ENCODE measurements at regions not wholly inside any gene's neighbourhood (a gene's known extent, or its start where the extent isn't known, plus 50 kb on each side); places are given as distances from the start of the nearest gene placed in this dataset.

GRCh38 chr1:5574641-5575040 is 417.6 kb downstream of the NPHP4 start:
- 66% methylated on average over 4 of the region's 4 CpGs for WGBS
- Histone ChIP-seq H3K4me1 (ENCODE audit: control insufficient read depth in 2 of 2, insufficient read depth in 2 of 2, low read length in 2 of 2) (no peaks in the 10 kb centered on the region), H3K36me3 (ENCODE audit: control insufficient read depth in 2 of 2, insufficient read depth in 2 of 2, low read length in 1 of 2) (no peaks in the 10 kb centered on the region), H3K27me3 (ENCODE audit: control insufficient read depth in 2 of 2, insufficient read depth in 1 of 2, low read length in 1 of 2) (no peaks in the 10 kb centered on the region), H3K27ac (ENCODE audit: low read depth in 1 of 2, low read length in 1 of 2) (no peak overlapping the region), H3K4me3 (ENCODE audit: low read length in 2 of 2) (no peak overlapping the region), H3K9me3 (ENCODE audit: control insufficient read depth in 2 of 2, insufficient read depth in 1 of 2, low read length in 1 of 2) (peaks cover 0 to 1% of the 10 kb centered on the region in 2 donors)
- DNase-seq (ENCODE audit: low read depth in 6 of 9, low spot score in 9 of 9): no peak

GRCh38 chr1:5572794-5573193 is 419.4 kb downstream of the NPHP4 start:
- Histone ChIP-seq H3K4me1 (ENCODE audit: control insufficient read depth in 2 of 2, insufficient read depth in 2 of 2, low read length in 2 of 2) (no peaks in the 10 kb centered on the region), H3K36me3 (ENCODE audit: control insufficient read depth in 2 of 2, insufficient read depth in 2 of 2, low read length in 1 of 2) (no peaks in the 10 kb centered on the region), H3K27ac (ENCODE audit: low read depth in 1 of 2, low read length in 1 of 2) (no peak overlapping the region), H3K4me3 (ENCODE audit: low read length in 2 of 2) (no peak overlapping the region), H3K27me3 (ENCODE audit: control insufficient read depth in 2 of 2, insufficient read depth in 1 of 2, low read length in 1 of 2) (no peaks in the 10 kb centered on the region), H3K9me3 (ENCODE audit: control insufficient read depth in 2 of 2, insufficient read depth in 1 of 2, low read length in 1 of 2) (peaks cover 0 to 1% of the 10 kb centered on the region in 2 donors)
- no peak for DNase-seq (ENCODE audit: low read depth in 6 of 9, low spot score in 9 of 9)
- WGBS: 92% methylated on average over 2 of the region's 2 CpGs

- H3K4me3 ChIP-seq (ENCODE audit: low read length in 2 of 2): no peak overlapping the region
- H3K9me3 ChIP-seq (ENCODE audit: control insufficient read depth in 2 of 2, insufficient read depth in 1 of 2, low read length in 1 of 2): peaks cover 0 to 1% of the 10 kb centered on the region in 2 donors
- DNase-seq (ENCODE audit: low read depth in 6 of 9, low spot score in 9 of 9): no peak
- no peak overlapping the region for H3K27ac ChIP-seq (ENCODE audit: low read depth in 1 of 2, low read length in 1 of 2)
- 91% methylated on average over 11 of the region's 11 CpGs for WGBS
- H3K36me3 ChIP-seq (ENCODE audit: control insufficient read depth in 2 of 2, insufficient read depth in 2 of 2, low read length in 1 of 2): no peaks in the 10 kb centered on the region
- no peaks in the 10 kb centered on the region for H3K27me3 ChIP-seq (ENCODE audit: control insufficient read depth in 2 of 2, insufficient read depth in 1 of 2, low read length in 1 of 2)
- H3K4me1 ChIP-seq (ENCODE audit: control insufficient read depth in 2 of 2, insufficient read depth in 2 of 2, low read length in 2 of 2): no peaks in the 10 kb centered on the region
Measured at GRCh38 chr1:5571861-5572401, 420.3 kb downstream of the NPHP4 start.

GRCh38 chr1:5571438-5571837 is 420.8 kb downstream of the NPHP4 start:
- no peak for DNase-seq (ENCODE audit: low read depth in 6 of 9, low spot score in 9 of 9)
- WGBS: 90% methylated on average over 5 of the region's 5 CpGs

GRCh38 chr1:5570931-5571330 is 421.3 kb downstream of the NPHP4 start:
- Histone ChIP-seq H3K4me3 (ENCODE audit: low read length in 2 of 2) (no peak overlapping the region), H3K9me3 (ENCODE audit: control insufficient read depth in 2 of 2, insufficient read depth in 1 of 2, low read length in 1 of 2) (peaks cover 0 to 1% of the 10 kb centered on the region in 2 donors), H3K27me3 (ENCODE audit: control insufficient read depth in 2 of 2, insufficient read depth in 1 of 2, low read length in 1 of 2) (no peaks in the 10 kb centered on the region), H3K36me3 (ENCODE audit: control insufficient read depth in 2 of 2, insufficient read depth in 2 of 2, low read length in 1 of 2) (no peaks in the 10 kb centered on the region), H3K4me1 (ENCODE audit: control insufficient read depth in 2 of 2, insufficient read depth in 2 of 2, low read length in 2 of 2) (no peaks in the 10 kb centered on the region), H3K27ac (ENCODE audit: low read depth in 1 of 2, low read length in 1 of 2) (no peak overlapping the region)
- 38% methylated on average over 2 of the region's 2 CpGs for WGBS
- no peak for DNase-seq (ENCODE audit: low read depth in 6 of 9, low spot score in 9 of 9)

More at GRCh38 chr1:5571438-5571837, 420.8 kb downstream of the NPHP4 start:
- H3K4me1 ChIP-seq (ENCODE audit: control insufficient read depth in 2 of 2, insufficient read depth in 2 of 2, low read length in 2 of 2): no peaks in the 10 kb centered on the region
- no peaks in the 10 kb centered on the region for H3K27me3 ChIP-seq (ENCODE audit: control insufficient read depth in 2 of 2, insufficient read depth in 1 of 2, low read length in 1 of 2)
- no peak overlapping the region for H3K4me3 ChIP-seq (ENCODE audit: low read length in 2 of 2)
- H3K36me3 ChIP-seq (ENCODE audit: control insufficient read depth in 2 of 2, insufficient read depth in 2 of 2, low read length in 1 of 2): no peaks in the 10 kb centered on the region
- peaks cover 0 to 1% of the 10 kb centered on the region in 2 donors for H3K9me3 ChIP-seq (ENCODE audit: control insufficient read depth in 2 of 2, insufficient read depth in 1 of 2, low read length in 1 of 2)
- no peak overlapping the region for H3K27ac ChIP-seq (ENCODE audit: low read depth in 1 of 2, low read length in 1 of 2)

GRCh38 chr1:5568321-5568720 is 423.9 kb downstream of the NPHP4 start:
- H3K36me3 ChIP-seq (ENCODE audit: control insufficient read depth in 2 of 2, insufficient read depth in 2 of 2, low read length in 1 of 2): no peaks in the 10 kb centered on the region
- no peak for DNase-seq (ENCODE audit: low read depth in 6 of 9, low spot score in 9 of 9)
- H3K27ac ChIP-seq (ENCODE audit: low read depth in 1 of 2, low read length in 1 of 2): no peak overlapping the region
- no peaks in the 10 kb centered on the region for H3K27me3 ChIP-seq (ENCODE audit: control insufficient read depth in 2 of 2, insufficient read depth in 1 of 2, low read length in 1 of 2)
- 88% methylated on average over 6 of the region's 6 CpGs for WGBS
- peaks cover 0 to 1% of the 10 kb centered on the region in 2 donors for H3K9me3 ChIP-seq (ENCODE audit: control insufficient read depth in 2 of 2, insufficient read depth in 1 of 2, low read length in 1 of 2)
- H3K4me3 ChIP-seq (ENCODE audit: low read length in 2 of 2): no peak overlapping the region
- H3K4me1 ChIP-seq (ENCODE audit: control insufficient read depth in 2 of 2, insufficient read depth in 2 of 2, low read length in 2 of 2): no peaks in the 10 kb centered on the region

- WGBS: 89% methylated on average over 3 of the region's 3 CpGs
- DNase-seq (ENCODE audit: low read depth in 6 of 9, low spot score in 9 of 9): no peak
Measured at GRCh38 chr1:5567839-5568238, 424.4 kb downstream of the NPHP4 start.

GRCh38 chr1:5566924-5567323 is 425.3 kb downstream of the NPHP4 start:
- H3K9me3 ChIP-seq (ENCODE audit: control insufficient read depth in 2 of 2, insufficient read depth in 1 of 2, low read length in 1 of 2): peaks cover 0 to 1% of the 10 kb centered on the region in 2 donors
- 71% methylated on average over 4 of the region's 4 CpGs for WGBS
- no peak for DNase-seq (ENCODE audit: low read depth in 6 of 9, low spot score in 9 of 9)

More at GRCh38 chr1:5567839-5568238, 424.4 kb downstream of the NPHP4 start:
- Histone ChIP-seq H3K27me3 (ENCODE audit: control insufficient read depth in 2 of 2, insufficient read depth in 1 of 2, low read length in 1 of 2) (no peaks in the 10 kb centered on the region), H3K36me3 (ENCODE audit: control insufficient read depth in 2 of 2, insufficient read depth in 2 of 2, low read length in 1 of 2) (no peaks in the 10 kb centered on the region), H3K4me3 (ENCODE audit: low read length in 2 of 2) (no peak overlapping the region), H3K4me1 (ENCODE audit: control insufficient read depth in 2 of 2, insufficient read depth in 2 of 2, low read length in 2 of 2) (no peaks in the 10 kb centered on the region), H3K9me3 (ENCODE audit: control insufficient read depth in 2 of 2, insufficient read depth in 1 of 2, low read length in 1 of 2) (peaks cover 0 to 1% of the 10 kb centered on the region in 2 donors), H3K27ac (ENCODE audit: low read depth in 1 of 2, low read length in 1 of 2) (no peak overlapping the region)

GRCh38 chr1:5565281-5566125 is 426.7 kb downstream of the NPHP4 start:
- Histone ChIP-seq H3K27me3 (ENCODE audit: control insufficient read depth in 2 of 2, insufficient read depth in 1 of 2, low read length in 1 of 2) (no peaks in the 10 kb centered on the region), H3K36me3 (ENCODE audit: control insufficient read depth in 2 of 2, insufficient read depth in 2 of 2, low read length in 1 of 2) (no peaks in the 10 kb centered on the region), H3K4me3 (ENCODE audit: low read length in 2 of 2) (no peak overlapping the region), H3K4me1 (ENCODE audit: control insufficient read depth in 2 of 2, insufficient read depth in 2 of 2, low read length in 2 of 2) (no peaks in the 10 kb centered on the region), H3K9me3 (ENCODE audit: control insufficient read depth in 2 of 2, insufficient read depth in 1 of 2, low read length in 1 of 2) (no peaks in the 10 kb centered on the region), H3K27ac (ENCODE audit: low read depth in 1 of 2, low read length in 1 of 2) (no peak overlapping the region)
- WGBS: 82% methylated on average over 19 of the region's 19 CpGs
- no peak for DNase-seq (ENCODE audit: low read depth in 6 of 9, low spot score in 9 of 9)

More at GRCh38 chr1:5566924-5567323, 425.3 kb downstream of the NPHP4 start:
- Histone ChIP-seq H3K27me3 (ENCODE audit: control insufficient read depth in 2 of 2, insufficient read depth in 1 of 2, low read length in 1 of 2) (no peaks in the 10 kb centered on the region), H3K27ac (ENCODE audit: low read depth in 1 of 2, low read length in 1 of 2) (no peak overlapping the region), H3K4me1 (ENCODE audit: control insufficient read depth in 2 of 2, insufficient read depth in 2 of 2, low read length in 2 of 2) (no peaks in the 10 kb centered on the region), H3K36me3 (ENCODE audit: control insufficient read depth in 2 of 2, insufficient read depth in 2 of 2, low read length in 1 of 2) (no peaks in the 10 kb centered on the region), H3K4me3 (ENCODE audit: low read length in 2 of 2) (no peak overlapping the region)

Measured in thymus (tissue), 11 donors.